SK-N-SH treated with all-trans-retinoic acid at 6 μM for 48 hours (cell line): ENCODE measurements at regions not wholly inside any gene's neighbourhood (a gene's known extent, or its start where the extent isn't known, plus 50 kb on each side); places are given as distances from the start of the nearest gene placed in this dataset.

Experiments
- ATAC-seq: fragments of 200-7000 bp; cut with Tn5 transposase; 3 replicates; pipeline ENCODE4 v1.9.1; 2020; ENCODE audit warnings: mild to moderate bottlenecking, moderate library complexity
- ARNTL ChIP-seq: fragments of 450-650 bp; formaldehyde crosslinking; IDR thresholded peaks from 2 replicates; pipeline ENCODE4 v1.5.0; 2020; ENCODE audit warnings: low read depth, mild to moderate bottlenecking, moderate library complexity, borderline replicate concordance
- CREB5 ChIP-seq: fragments of 250-450 bp; sonication (Bioruptor Pico); IDR thresholded peaks from 2 replicates; pipeline ENCODE4 v1.5.1; 2020; ENCODE audit warnings: low read depth, mild to moderate bottlenecking, moderate library complexity
- CSDC2 ChIP-seq: fragments of 250-450 bp; sonication (Bioruptor Pico); IDR thresholded peaks from 2 replicates; pipeline ENCODE4 v1.5.0; 2020; ENCODE audit warnings: mild to moderate bottlenecking, moderate library complexity
- ESRRG ChIP-seq: fragments of 250-450 bp; sonication (Bioruptor Pico); IDR thresholded peaks from 2 replicates; pipeline ENCODE4 v1.6.1; 2021; ENCODE audit warnings: mild to moderate bottlenecking
- GLIS3 ChIP-seq: fragments of 250-450 bp; sonication (Bioruptor Pico); IDR thresholded peaks from 2 replicates; pipeline ENCODE4 v1.5.0; 2020; ENCODE audit warnings: mild to moderate bottlenecking, moderate library complexity
- ISL1 ChIP-seq: fragments of 250-450 bp; sonication (Bioruptor Pico); IDR thresholded peaks from 2 replicates; pipeline ENCODE4 v2.1.2; 2022; ENCODE audit warnings: mild to moderate bottlenecking, moderate library complexity
- POU6F1 ChIP-seq: fragments of 250-450 bp; sonication (Bioruptor Pico); IDR thresholded peaks from 2 replicates; pipeline ENCODE4 v1.8.0; 2021; ENCODE audit warnings: low read depth, mild to moderate bottlenecking, moderate library complexity, borderline replicate concordance
- PPARA ChIP-seq: fragments of 250-450 bp; sonication (Bioruptor Pico); IDR thresholded peaks from 2 replicates; pipeline ENCODE4 v1.5.0; 2020; ENCODE audit warnings: mild to moderate bottlenecking, borderline replicate concordance
- RARB ChIP-seq: fragments of 250-450 bp; sonication (Bioruptor Pico); IDR thresholded peaks from 2 replicates; pipeline ENCODE4 v1.8.0; 2021; ENCODE audit warnings: mild to moderate bottlenecking, moderate library complexity
- TCF4 ChIP-seq: fragments of 250-450 bp; sonication (Bioruptor Pico); IDR thresholded peaks from 2 replicates; pipeline ENCODE4 v1.8.0; 2021; ENCODE audit warnings: mild to moderate bottlenecking, moderate library complexity, borderline replicate concordance
- TOX ChIP-seq: fragments of 250-450 bp; sonication (Bioruptor Pico); IDR thresholded peaks from 2 replicates; pipeline ENCODE4 v1.8.0; 2021; ENCODE audit warnings: mild to moderate bottlenecking, moderate library complexity, borderline replicate concordance
- TSHZ2 ChIP-seq: fragments of 250-450 bp; sonication (Bioruptor Pico); IDR thresholded peaks from 2 replicates; pipeline ENCODE4 v1.5.0; 2020; ENCODE audit warnings: mild to moderate bottlenecking, moderate library complexity
- ZC3H10 ChIP-seq: fragments of 250-450 bp; sonication (Bioruptor Pico); IDR thresholded peaks from 2 replicates; pipeline ENCODE4 v1.5.1; 2021; ENCODE audit warnings: mild to moderate bottlenecking, moderate library complexity
- ZFP3 ChIP-seq: fragments of 250-450 bp; sonication (Bioruptor Pico); IDR thresholded peaks from 2 replicates; pipeline ENCODE4 v1.5.0; 2020; ENCODE audit warnings: mild to moderate bottlenecking, moderate library complexity
- ZFP30 ChIP-seq: fragments of 450-650 bp; formaldehyde crosslinking; IDR thresholded peaks from 2 replicates; pipeline ENCODE4 v1.5.0; 2022; ENCODE audit warnings: mild to moderate bottlenecking, moderate library complexity
- ZNF565 ChIP-seq: fragments of 450-650 bp; formaldehyde crosslinking; conservative IDR thresholded peaks from 2 replicates; pipeline ENCODE4 v1.5.0; 2020; ENCODE audit warnings: low read depth, mild to moderate bottlenecking, moderate library complexity
- ZNF8 ChIP-seq: fragments of 450-650 bp; formaldehyde crosslinking; IDR thresholded peaks from 2 replicates; pipeline ENCODE4 v1.5.0; 2020; ENCODE audit warnings: mild to moderate bottlenecking, moderate library complexity
- TF ChIP-seq, protein P1 (sequence below): fragments of 250-450 bp; sonication (Bioruptor Pico); IDR thresholded peaks from 2 replicates; pipeline ENCODE4 v1.5.1; 2021; ENCODE audit warnings: mild to moderate bottlenecking, moderate library complexity
- TF ChIP-seq, protein P2 (sequence below): fragments of 250-450 bp; sonication (Bioruptor Pico); IDR thresholded peaks from 2 replicates; pipeline ENCODE4 v1.8.0; 2020; ENCODE audit warnings: mild to moderate bottlenecking, moderate library complexity, borderline replicate concordance

- TF ChIP-seq, protein P1, sequence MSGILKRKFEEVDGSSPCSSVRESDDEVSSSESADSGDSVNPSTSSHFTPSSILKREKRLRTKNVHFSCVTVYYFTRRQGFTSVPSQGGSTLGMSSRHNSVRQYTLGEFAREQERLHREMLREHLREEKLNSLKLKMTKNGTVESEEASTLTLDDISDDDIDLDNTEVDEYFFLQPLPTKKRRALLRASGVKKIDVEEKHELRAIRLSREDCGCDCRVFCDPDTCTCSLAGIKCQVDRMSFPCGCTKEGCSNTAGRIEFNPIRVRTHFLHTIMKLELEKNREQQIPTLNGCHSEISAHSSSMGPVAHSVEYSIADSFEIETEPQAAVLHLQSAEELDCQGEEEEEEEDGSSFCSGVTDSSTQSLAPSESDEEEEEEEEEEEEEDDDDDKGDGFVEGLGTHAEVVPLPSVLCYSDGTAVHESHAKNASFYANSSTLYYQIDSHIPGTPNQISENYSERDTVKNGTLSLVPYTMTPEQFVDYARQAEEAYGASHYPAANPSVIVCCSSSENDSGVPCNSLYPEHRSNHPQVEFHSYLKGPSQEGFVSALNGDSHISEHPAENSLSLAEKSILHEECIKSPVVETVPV (CRISPR knock-in tag), result no peak
- no peak for TF ChIP-seq RARB (CRISPR knock-in tag)
- TF ChIP-seq POU6F1 (CRISPR knock-in tag), result no peak
- TF ChIP-seq ZFP3 (CRISPR knock-in tag), result no peak
These were observed 938.1 kb downstream of the FAM133A start (continued) for GRCh38 chrX:94612140-94612539.

DNA sequence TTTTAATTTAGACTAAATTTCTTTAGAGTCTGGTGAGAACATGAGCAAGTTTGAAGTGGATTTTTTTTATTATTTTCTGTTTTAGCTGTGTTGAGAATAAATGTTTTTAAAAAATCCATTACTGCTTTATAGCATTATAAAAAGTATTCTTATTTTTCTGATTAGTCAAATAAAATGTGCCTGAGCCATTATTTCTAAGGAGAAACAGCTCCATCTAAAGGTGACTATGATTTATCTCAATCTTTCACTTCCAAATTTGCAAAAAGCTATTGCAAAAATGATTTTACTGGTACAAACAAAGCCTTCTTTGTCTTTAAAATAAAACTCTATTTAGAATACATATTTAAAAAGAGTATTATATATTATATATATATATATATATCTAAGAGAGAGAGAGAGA, 959.2 kb downstream of the FAM133A start:
- ATAC-seq, result no peak
- no peak for TF ChIP-seq GLIS3 (CRISPR knock-in tag)
- no peak for TF ChIP-seq ZNF8 (CRISPR knock-in tag)

DNA sequence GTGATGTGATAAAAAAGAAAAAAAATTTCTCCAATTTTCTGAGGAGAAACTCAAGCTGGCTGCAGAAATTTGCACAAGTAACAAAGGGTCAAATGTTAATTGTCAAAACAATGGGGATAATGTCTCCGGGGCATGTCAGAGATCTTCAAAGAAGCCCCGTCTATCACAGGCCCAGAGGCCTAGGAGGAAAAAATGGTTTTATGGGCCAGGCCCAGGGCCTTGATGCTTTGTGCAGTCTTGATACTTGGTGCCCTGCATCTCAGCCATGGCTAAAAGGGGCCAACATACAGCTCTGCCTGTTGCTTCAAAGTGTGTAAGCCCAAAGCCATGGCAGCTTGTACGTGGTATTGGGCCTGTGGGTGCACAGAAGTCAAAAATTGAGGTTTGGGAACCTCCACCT, 961.0 kb downstream of the FAM133A start:
- ATAC-seq, result no peak
- no peak for TF ChIP-seq ARNTL (CRISPR knock-in tag)
- no peak for TF ChIP-seq GLIS3 (CRISPR knock-in tag)
- no peak for TF ChIP-seq CREB5 (CRISPR knock-in tag)
- no peak for TF ChIP-seq ESRRG (CRISPR knock-in tag)
- TF ChIP-seq PPARA, result no peak
- TF ChIP-seq, protein P1 (CRISPR knock-in tag), result no peak
- no peak for TF ChIP-seq POU6F1 (CRISPR knock-in tag)
- no peak for TF ChIP-seq ZNF565 (CRISPR knock-in tag)
- TF ChIP-seq, protein P2, sequence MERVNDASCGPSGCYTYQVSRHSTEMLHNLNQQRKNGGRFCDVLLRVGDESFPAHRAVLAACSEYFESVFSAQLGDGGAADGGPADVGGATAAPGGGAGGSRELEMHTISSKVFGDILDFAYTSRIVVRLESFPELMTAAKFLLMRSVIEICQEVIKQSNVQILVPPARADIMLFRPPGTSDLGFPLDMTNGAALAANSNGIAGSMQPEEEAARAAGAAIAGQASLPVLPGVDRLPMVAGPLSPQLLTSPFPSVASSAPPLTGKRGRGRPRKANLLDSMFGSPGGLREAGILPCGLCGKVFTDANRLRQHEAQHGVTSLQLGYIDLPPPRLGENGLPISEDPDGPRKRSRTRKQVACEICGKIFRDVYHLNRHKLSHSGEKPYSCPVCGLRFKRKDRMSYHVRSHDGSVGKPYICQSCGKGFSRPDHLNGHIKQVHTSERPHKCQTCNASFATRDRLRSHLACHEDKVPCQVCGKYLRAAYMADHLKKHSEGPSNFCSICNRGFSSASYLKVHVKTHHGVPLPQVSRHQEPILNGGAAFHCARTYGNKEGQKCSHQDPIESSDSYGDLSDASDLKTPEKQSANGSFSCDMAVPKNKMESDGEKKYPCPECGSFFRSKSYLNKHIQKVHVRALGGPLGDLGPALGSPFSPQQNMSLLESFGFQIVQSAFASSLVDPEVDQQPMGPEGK (CRISPR knock-in tag), result no peak
- no peak for TF ChIP-seq RARB (CRISPR knock-in tag)
- TF ChIP-seq ZFP30, result no peak
- no peak for TF ChIP-seq ISL1 (CRISPR knock-in tag)
- no peak for TF ChIP-seq TCF4 (CRISPR knock-in tag)
- TF ChIP-seq ZC3H10, result no peak
- TF ChIP-seq ZFP3 (CRISPR knock-in tag), result no peak
- no peak for TF ChIP-seq TSHZ2 (CRISPR knock-in tag)
- TF ChIP-seq TOX (CRISPR knock-in tag), result no peak
- TF ChIP-seq CSDC2 (CRISPR knock-in tag), result no peak
- TF ChIP-seq ZNF8 (CRISPR knock-in tag), result no peak
